Memory B cell (primary cell): ENCODE measurements at regions not wholly inside any gene's neighbourhood (a gene's known extent, or its start where the extent isn't known, plus 50 kb on each side); places are given as distances from the start of the nearest gene placed in this dataset.

Experiments
- ATAC-seq: fragments of 150-1000 bp; cut with Tn5 transposase; 2 replicates; pipeline ENCODE4 v1.10.0; 2021; ENCODE audit warnings: low read depth, mild to moderate bottlenecking, moderate library complexity
- DNase-seq, 2 donors: peaks; one replicate each; pipeline ENCODE4 v3.0.0; 2022; ENCODE audit warnings: low spot score in 2 of 2
- H3K27ac Mint-ChIP-seq: one replicate; pipeline ENCODE4 v1.8.0; 2022; ENCODE audit warnings: mild to moderate bottlenecking, moderate library complexity, mixed read lengths
- H3K27me3 Mint-ChIP-seq: one replicate; pipeline ENCODE4 v1.8.0; 2022; ENCODE audit warnings: mixed read lengths
- H3K36me3 Mint-ChIP-seq: one replicate; pipeline ENCODE4 v1.8.0; 2022; ENCODE audit warnings: mild to moderate bottlenecking, mixed read lengths
- H3K4me1 Mint-ChIP-seq: one replicate; pipeline ENCODE4 v1.8.0; 2022; ENCODE audit warnings: mixed read lengths
- H3K4me3 Mint-ChIP-seq: one replicate; pipeline ENCODE4 v1.8.0; 2022; ENCODE audit warnings: mild to moderate bottlenecking, moderate library complexity, mixed read lengths
- H3K9me3 Mint-ChIP-seq: one replicate; pipeline ENCODE4 v1.8.0; 2022; ENCODE audit warnings: mixed read lengths

DNA sequence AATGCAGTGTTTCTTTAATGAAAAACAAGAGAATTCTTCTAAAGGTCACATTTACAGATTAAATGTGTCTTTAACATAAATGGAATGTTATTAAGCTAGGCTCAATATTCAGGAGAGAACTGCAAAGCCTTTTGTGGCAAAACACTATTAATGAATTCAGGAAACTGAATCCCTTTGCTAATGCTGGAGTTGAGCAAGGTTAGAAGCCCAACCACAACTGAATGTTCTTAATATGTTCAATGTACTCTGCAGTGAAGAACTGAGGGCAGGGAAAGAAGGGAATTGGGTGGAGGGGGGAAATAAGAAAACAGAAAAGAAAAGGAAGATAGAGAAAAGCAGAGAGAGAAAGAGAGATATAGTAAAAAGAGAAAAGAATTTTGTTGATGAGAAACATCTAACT, 276.7 kb upstream of the TMEM161B start:
- Mint-ChIP-seq H3K27me3 (peaks cover 2% of the 10 kb centered on the region), H3K27ac (no peak overlapping the region), H3K4me3 (no peak overlapping the region), H3K9me3 (no peaks in the 10 kb centered on the region), H3K36me3 (no peaks in the 10 kb centered on the region), H3K4me1 (no peaks in the 10 kb centered on the region)
- ATAC-seq (no peak), DNase-seq (no peak)

DNA sequence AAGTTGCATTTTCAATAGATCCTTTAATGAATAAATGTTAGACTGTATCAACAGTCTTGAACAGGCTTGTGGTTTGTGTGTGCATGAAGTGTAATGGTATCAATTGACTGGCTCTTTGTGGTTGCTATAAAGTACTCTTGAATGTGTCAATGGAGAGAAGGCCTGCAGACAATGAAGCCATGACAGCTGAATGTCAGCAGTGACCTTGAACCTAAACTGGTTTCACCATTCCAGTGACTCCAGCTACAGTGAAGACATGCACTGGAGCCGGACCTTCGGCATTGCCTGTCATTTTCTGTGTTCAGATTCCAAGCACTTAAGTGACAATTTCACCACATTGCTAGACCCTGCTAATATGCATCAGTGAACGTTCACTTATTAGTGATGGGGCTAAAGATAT, 276.0 kb upstream of the TMEM161B start:
- DNase-seq (no peak), ATAC-seq (no peak)
- Mint-ChIP-seq H3K27me3 (peaks cover 2% of the 10 kb centered on the region), H3K9me3 (no peaks in the 10 kb centered on the region), H3K4me3 (no peak overlapping the region), H3K4me1 (no peaks in the 10 kb centered on the region), H3K36me3 (no peaks in the 10 kb centered on the region), H3K27ac (no peak overlapping the region)

GRCh38 chr5:88544136-88544645, 275.5 kb upstream of the TMEM161B start:
- H3K27me3 Mint-ChIP-seq, result peaks cover 5% of the 10 kb centered on the region
- no peak overlapping the region for H3K4me3 Mint-ChIP-seq
- no peaks in the 10 kb centered on the region for H3K4me1 Mint-ChIP-seq
- DNase-seq (no peak), ATAC-seq (no peak)
- H3K9me3 Mint-ChIP-seq, result no peaks in the 10 kb centered on the region
- H3K27ac Mint-ChIP-seq, result no peak overlapping the region
- H3K36me3 Mint-ChIP-seq, result no peaks in the 10 kb centered on the region

DNA sequence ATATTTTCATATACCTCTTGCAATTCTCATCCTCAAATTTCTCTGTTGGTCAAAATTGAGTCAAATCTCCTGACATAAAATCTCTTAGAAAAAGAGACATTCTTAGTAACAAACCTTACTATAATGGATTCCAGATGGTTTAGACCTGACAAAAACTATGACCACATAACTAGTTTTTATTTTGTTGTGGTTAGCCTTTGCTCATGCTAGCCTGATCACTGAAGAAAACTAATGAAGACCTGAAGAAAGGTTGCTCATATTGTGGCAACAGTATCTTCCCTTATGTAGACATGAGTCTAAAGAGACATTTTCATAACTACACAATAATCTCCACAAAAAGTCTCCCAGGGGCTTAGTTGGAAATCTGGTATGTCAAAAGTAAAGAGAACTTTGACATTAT, 274.1 kb upstream of the TMEM161B start:
- H3K36me3 Mint-ChIP-seq, result no peaks in the 10 kb centered on the region

GRCh38 chr5:88540471-88541115, 271.9 kb upstream of the TMEM161B start:
- H3K4me3 Mint-ChIP-seq, result no peak overlapping the region
- H3K4me1 Mint-ChIP-seq, result no peaks in the 10 kb centered on the region
- no peaks in the 10 kb centered on the region for H3K36me3 Mint-ChIP-seq
- H3K27me3 Mint-ChIP-seq, result peaks cover 5% of the 10 kb centered on the region
- no peak for DNase-seq
- ATAC-seq, result no peak
- no peak overlapping the region for H3K27ac Mint-ChIP-seq
- H3K9me3 Mint-ChIP-seq, result no peaks in the 10 kb centered on the region

More for the DNA sequence above, 274.1 kb upstream of the TMEM161B start:
- no peak overlapping the region for H3K4me3 Mint-ChIP-seq
- H3K9me3 Mint-ChIP-seq, result no peaks in the 10 kb centered on the region
- H3K4me1 Mint-ChIP-seq, result no peaks in the 10 kb centered on the region
- no peak overlapping the region for H3K27ac Mint-ChIP-seq
- DNase-seq, result no peak
- peaks cover 5% of the 10 kb centered on the region for H3K27me3 Mint-ChIP-seq
- no peak for ATAC-seq

- DNase-seq (no peak), ATAC-seq (no peak)
- Mint-ChIP-seq H3K4me3 (no peak overlapping the region), H3K27ac (no peak overlapping the region), H3K36me3 (no peaks in the 10 kb centered on the region), H3K9me3 (no peaks in the 10 kb centered on the region), H3K4me1 (no peaks in the 10 kb centered on the region), H3K27me3 (peaks cover 5% of the 10 kb centered on the region)
These were observed 271.2 kb upstream of the TMEM161B start for GRCh38 chr5:88539693-88540365.

DNA sequence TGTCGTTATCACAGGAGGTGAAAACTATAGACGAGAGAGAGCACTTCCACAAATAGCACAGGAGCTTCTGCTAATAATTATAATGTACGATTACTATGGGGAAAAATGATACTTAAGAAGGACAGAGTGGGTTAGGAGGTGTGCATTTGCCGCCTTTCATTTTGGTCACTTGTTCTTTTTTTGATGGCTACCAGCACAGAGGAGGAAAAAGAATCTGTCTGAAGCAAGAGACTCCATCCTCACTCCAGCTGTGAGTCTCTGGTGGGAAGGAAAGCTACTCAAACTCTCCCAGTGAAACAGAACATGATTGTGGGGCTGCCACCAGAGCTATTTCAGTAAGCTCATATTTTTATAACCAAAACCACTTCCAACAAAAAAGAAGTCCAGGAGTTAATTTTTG, 270.4 kb upstream of the TMEM161B start:
- Mint-ChIP-seq H3K4me1 (no peaks in the 10 kb centered on the region), H3K9me3 (peaks cover 1% of the 10 kb centered on the region), H3K4me3 (no peak overlapping the region), H3K27ac (no peak overlapping the region), H3K36me3 (no peaks in the 10 kb centered on the region), H3K27me3 (peaks cover 5% of the 10 kb centered on the region)
- ATAC-seq (no peak), DNase-seq (no peak)

- H3K4me3 Mint-ChIP-seq, result no peak overlapping the region
- H3K4me1 Mint-ChIP-seq, result no peaks in the 10 kb centered on the region
- H3K27ac Mint-ChIP-seq, result no peak overlapping the region
- H3K36me3 Mint-ChIP-seq, result no peaks in the 10 kb centered on the region
- no peak for DNase-seq
- peaks cover 7% of the 10 kb centered on the region for H3K9me3 Mint-ChIP-seq
- H3K27me3 Mint-ChIP-seq, result peaks cover 4% of the 10 kb centered on the region
- no peak for ATAC-seq
These were observed 267.5 kb upstream of the TMEM161B start for GRCh38 chr5:88536146-88536545.

DNA sequence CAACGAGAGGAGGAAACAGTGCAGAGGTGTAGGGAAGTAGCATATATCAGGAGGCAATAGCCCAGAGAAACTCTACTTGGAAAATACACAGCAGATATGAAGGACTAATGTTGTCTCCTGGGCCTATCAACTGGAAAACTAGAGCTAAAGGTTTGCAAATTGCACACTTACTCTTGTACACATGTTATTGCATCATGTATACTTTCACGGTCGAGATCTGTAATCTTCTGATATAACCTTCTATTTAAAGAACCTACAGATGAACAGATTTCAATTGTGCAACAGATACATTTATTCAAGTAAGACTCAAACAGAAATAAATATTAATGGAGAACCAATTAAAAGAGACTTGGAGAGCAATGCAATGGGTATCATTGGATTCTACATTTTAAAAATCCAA, 256.3 kb upstream of the TMEM161B start:
- Mint-ChIP-seq H3K4me3 (no peak overlapping the region), H3K27me3 (peaks cover 3% of the 10 kb centered on the region), H3K36me3 (no peaks in the 10 kb centered on the region), H3K27ac (no peak overlapping the region), H3K9me3 (no peaks in the 10 kb centered on the region), H3K4me1 (no peaks in the 10 kb centered on the region)
- ATAC-seq (no peak), DNase-seq (no peak)

- H3K36me3 Mint-ChIP-seq, result no peaks in the 10 kb centered on the region
- H3K9me3 Mint-ChIP-seq, result no peaks in the 10 kb centered on the region
- ATAC-seq, result no peak
- no peak overlapping the region for H3K27ac Mint-ChIP-seq
- no peak overlapping the region for H3K4me3 Mint-ChIP-seq
- no peaks in the 10 kb centered on the region for H3K4me1 Mint-ChIP-seq
- peaks cover 7% of the 10 kb centered on the region for H3K27me3 Mint-ChIP-seq
- no peak for DNase-seq
These were observed 250.4 kb upstream of the TMEM161B start for GRCh38 chr5:88519066-88519465.

GRCh38 chr5:88518131-88519016, 249.7 kb upstream of the TMEM161B start:
- ATAC-seq, result no peak
- no peak for DNase-seq
- H3K36me3 Mint-ChIP-seq, result no peaks in the 10 kb centered on the region
- no peaks in the 10 kb centered on the region for H3K9me3 Mint-ChIP-seq
- H3K4me1 Mint-ChIP-seq, result no peaks in the 10 kb centered on the region
- peaks cover 8% of the 10 kb centered on the region for H3K27me3 Mint-ChIP-seq
- H3K4me3 Mint-ChIP-seq, result no peak overlapping the region
- H3K27ac Mint-ChIP-seq, result no peak overlapping the region

DNA sequence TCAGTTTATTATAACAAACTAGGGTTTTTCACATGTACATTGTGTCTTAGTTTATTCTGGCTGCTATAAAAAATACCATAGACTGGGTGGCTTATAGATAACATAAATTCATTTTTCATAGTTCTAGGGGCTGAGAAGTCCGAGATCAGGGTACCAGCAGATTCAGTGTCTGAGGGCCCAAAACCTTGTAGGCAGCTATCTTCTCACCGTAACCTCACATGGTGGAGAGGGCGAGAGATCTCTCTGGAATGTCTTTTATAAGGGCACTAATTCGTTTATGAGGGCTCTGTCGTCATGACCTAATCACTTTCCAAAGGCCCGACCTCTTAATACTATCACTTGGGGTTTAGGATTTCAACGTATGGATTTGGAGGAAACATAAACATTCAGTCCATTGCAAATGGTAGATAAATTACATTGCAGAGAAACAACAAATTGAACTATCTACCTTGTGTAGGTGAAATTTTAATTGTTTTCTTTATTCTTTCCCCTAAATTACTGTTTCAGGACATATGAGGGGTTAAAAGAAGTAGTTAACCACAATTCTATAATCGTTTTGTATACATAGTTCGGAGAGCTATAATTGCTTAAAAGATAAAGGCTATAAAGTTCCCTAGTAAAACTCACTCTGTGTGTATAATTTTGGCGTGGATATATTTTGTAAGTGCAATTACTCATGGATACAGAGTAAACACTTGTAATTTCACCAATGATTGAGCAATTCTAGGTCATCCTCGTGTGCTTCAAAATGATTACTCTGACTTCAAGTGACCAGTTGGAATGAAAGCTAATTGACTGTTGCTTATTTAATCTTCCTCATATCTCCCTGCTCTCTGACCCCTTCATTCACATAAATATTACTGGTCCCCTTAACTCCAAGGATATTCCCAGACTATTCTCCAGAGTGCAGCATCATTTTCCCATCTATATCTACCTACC, 247.5 kb upstream of the TMEM161B start:
- DNase-seq, result no peak
- ATAC-seq, result no peak
- Mint-ChIP-seq H3K27ac (no peak overlapping the region), H3K27me3 (peaks cover 8% of the 10 kb centered on the region), H3K9me3 (no peaks in the 10 kb centered on the region), H3K36me3 (no peaks in the 10 kb centered on the region), H3K4me1 (no peaks in the 10 kb centered on the region), H3K4me3 (no peak overlapping the region)

GRCh38 chr5:88515068-88515467, 246.4 kb upstream of the TMEM161B start:
- DNase-seq (no peak), ATAC-seq (no peak)
- Mint-ChIP-seq H3K4me1 (no peaks in the 10 kb centered on the region), H3K4me3 (no peak overlapping the region), H3K27ac (no peak overlapping the region), H3K36me3 (no peaks in the 10 kb centered on the region), H3K27me3 (peaks cover 5% of the 10 kb centered on the region), H3K9me3 (no peaks in the 10 kb centered on the region)
